GM12873 (cell line): ENCODE measurements at regions not wholly inside any gene's neighbourhood (a gene's known extent, or its start where the extent isn't known, plus 50 kb on each side); places are given as distances from the start of the nearest gene placed in this dataset.

ENCODE experiments used
- CTCF ChIP-seq: IDR thresholded peaks from 2 replicates; pipeline ENCODE4 v1.5.1; 2012; ENCODE audit warnings: low read depth, mild to moderate bottlenecking, moderate library complexity, low read length, control low read depth; ENCODE audit not compliant: insufficient read depth; ENCODE audit errors: missing control alignments

GRCh38 chr19:29017788-29018187 is 195.2 kb downstream of the UQCRFS1 start:
- TF ChIP-seq CTCF: no peak

- no peak for TF ChIP-seq CTCF
These were observed 195.8 kb downstream of the UQCRFS1 start for GRCh38 chr19:29016926-29017760.

GRCh38 chr19:29016353-29016752 is 196.6 kb downstream of the UQCRFS1 start:
- TF ChIP-seq CTCF: no peak

- TF ChIP-seq CTCF: no peak
These were observed 197.4 kb downstream of the UQCRFS1 start for GRCh38 chr19:29015569-29015968.

- no peak for TF ChIP-seq CTCF
These were observed 198.0 kb downstream of the UQCRFS1 start for GRCh38 chr19:29014857-29015436.

- no peak for TF ChIP-seq CTCF
These were observed 199.0 kb downstream of the UQCRFS1 start for GRCh38 chr19:29013988-29014387.

GRCh38 chr19:29013325-29013724 is 199.6 kb downstream of the UQCRFS1 start:
- TF ChIP-seq CTCF: no peak
